GM23338 (cell line): ENCODE measurements at regions not wholly inside any gene's neighbourhood (a gene's known extent, or its start where the extent isn't known, plus 50 kb on each side); places are given as distances from the start of the nearest gene placed in this dataset.

Experiments used
- ATAC-seq: fragments of 200-7000 bp; cut with Tn5 transposase; 3 replicates; pipeline ENCODE4 v1.9.1; 2020
- DNase-seq: peaks from one replicate; pipeline ENCODE4 v3.0.0-alpha.2; 2015; ENCODE audit warnings: low spot score
- H2AFZ ChIP-seq: fragments of 200-600 bp; sonication (generic); 2 replicates; pipeline ENCODE4 v1.8.0; 2016; ENCODE audit warnings: antibody characterized with exemption, mild to moderate bottlenecking, moderate library complexity
- H3F3A ChIP-seq: fragments of 200-600 bp; sonication (generic); replicated peaks from 2 replicates; pipeline ENCODE4 v1.8.0; 2017; ENCODE audit warnings: antibody characterized with exemption, mixed run types, low read depth
- H3K27ac ChIP-seq: fragments of 200-600 bp; sonication (generic); 2 replicates; pipeline ENCODE4 v1.6.1; 2016; ENCODE audit warnings: low read depth
- H3K27me3 ChIP-seq: fragments of 200-600 bp; sonication (generic); 2 replicates; pipeline ENCODE4 v1.8.0; 2016; ENCODE audit warnings: mild to moderate bottlenecking, mixed run types, moderate library complexity; ENCODE audit not compliant: insufficient read depth
- H3K36me3 ChIP-seq: fragments of 200-600 bp; sonication (generic); 2 replicates; pipeline ENCODE4 v1.8.0; 2016; ENCODE audit warnings: mild to moderate bottlenecking; ENCODE audit not compliant: insufficient read depth
- H3K4me1 ChIP-seq: fragments of 200-600 bp; sonication (generic); 2 replicates; pipeline ENCODE4 v1.8.0; 2016; ENCODE audit warnings: mild to moderate bottlenecking, moderate library complexity; ENCODE audit not compliant: insufficient read depth
- H3K4me2 ChIP-seq: fragments of 200-600 bp; sonication (generic); 2 replicates; pipeline ENCODE4 v1.7.1; 2017; ENCODE audit warnings: mixed run types
- H3K4me3 ChIP-seq: fragments of 200-600 bp; sonication (generic); 2 replicates; pipeline ENCODE4 v1.6.1; 2016; ENCODE audit warnings: mixed run types
- H3K79me2 ChIP-seq: fragments of 200-600 bp; sonication (generic); replicated peaks from 2 replicates; pipeline ENCODE4 v1.8.0; 2017; ENCODE audit warnings: mild to moderate bottlenecking; ENCODE audit not compliant: insufficient read depth
- H3K9me2 ChIP-seq: fragments of 200-600 bp; sonication (generic); 2 replicates; pipeline ENCODE4 v1.8.0; 2017; ENCODE audit not compliant: insufficient read depth
- H4K20me1 ChIP-seq: fragments of 200-600 bp; sonication (generic); replicated peaks from 2 replicates; pipeline ENCODE4 v1.8.0; 2017; ENCODE audit warnings: mild to moderate bottlenecking; ENCODE audit not compliant: insufficient read depth
- H3K27ac Mint-ChIP-seq: 2 replicates; pipeline ENCODE4 v1.8.0; 2020; ENCODE audit warnings: inconsistent platforms, mild to moderate bottlenecking, moderate library complexity, mixed read lengths
- H3K27me3 Mint-ChIP-seq: 3 replicates; pipeline ENCODE4 v1.8.0; 2022; ENCODE audit warnings: low read depth, mild to moderate bottlenecking, moderate library complexity, mixed read lengths, inconsistent platforms; ENCODE audit not compliant: insufficient read depth, poor library complexity
- H3K36me3 Mint-ChIP-seq: 3 replicates; pipeline ENCODE4 v1.8.0; 2021; ENCODE audit warnings: low read depth, mild to moderate bottlenecking, inconsistent platforms, moderate library complexity, mixed read lengths
- H3K4me1 Mint-ChIP-seq: 3 replicates; pipeline ENCODE4 v1.8.0; 2020; ENCODE audit warnings: mild to moderate bottlenecking, inconsistent platforms, mixed read lengths
- H3K4me3 Mint-ChIP-seq: 3 replicates; pipeline ENCODE4 v1.8.0; 2021; ENCODE audit warnings: moderate library complexity, mild to moderate bottlenecking, inconsistent platforms, mixed read lengths
- H3K9me3 Mint-ChIP-seq: 3 replicates; pipeline ENCODE4 v1.8.0; 2020; ENCODE audit warnings: moderate library complexity, mild to moderate bottlenecking, inconsistent platforms, mixed read lengths
- CREB1 ChIP-seq: fragments of 250-450 bp; sonication (Bioruptor Pico); IDR thresholded peaks from 2 replicates; pipeline ENCODE4 v1.5.0; 2020; ENCODE audit warnings: low read depth, mild to moderate bottlenecking, moderate library complexity
- EZH2 ChIP-seq: fragments of 200-600 bp; sonication (generic); IDR thresholded peaks from one replicate; pipeline ENCODE4 v1.8.0; 2017; ENCODE audit warnings: antibody characterized with exemption, mild to moderate bottlenecking, low read depth; ENCODE audit not compliant: unreplicated experiment
- EZH2phosphoT487 ChIP-seq: fragments of 200-600 bp; sonication (generic); IDR thresholded peaks from one replicate; pipeline ENCODE4 v1.8.1; 2018; ENCODE audit warnings: antibody characterized with exemption; ENCODE audit not compliant: unreplicated experiment
- JUNB ChIP-seq: IDR thresholded peaks from one replicate; pipeline ENCODE4 v1.6.1; 2016; ENCODE audit warnings: antibody characterized with exemption; ENCODE audit not compliant: unreplicated experiment
- NANOG ChIP-seq: IDR thresholded peaks from 2 replicates; pipeline ENCODE4 v1.6.1; 2016; ENCODE audit warnings: antibody characterized with exemption, borderline replicate concordance
- POLR2AphosphoS5 ChIP-seq: IDR thresholded peaks from 2 replicates; pipeline ENCODE4 v1.6.1; 2016; ENCODE audit warnings: antibody characterized with exemption, low read depth
- STAT1 ChIP-seq: IDR thresholded peaks from one replicate; pipeline ENCODE4 v1.6.1; 2016; ENCODE audit warnings: antibody characterized with exemption; ENCODE audit not compliant: unreplicated experiment
- ZNF114 ChIP-seq: fragments of 250-450 bp; sonication (Bioruptor Pico); IDR thresholded peaks from 2 replicates; pipeline ENCODE4 v1.5.0; 2020; ENCODE audit warnings: mild to moderate bottlenecking, moderate library complexity
- ZNF331 ChIP-seq: fragments of 250-450 bp; sonication (Bioruptor Pico); IDR thresholded peaks from 2 replicates; pipeline ENCODE4 v1.5.0; 2020; ENCODE audit warnings: low read depth, mild to moderate bottlenecking, moderate library complexity
- TF ChIP-seq, protein P1 (sequence below): IDR thresholded peaks from one replicate; pipeline ENCODE4 v1.6.1; 2018; ENCODE audit warnings: antibody characterized with exemption; ENCODE audit not compliant: unreplicated experiment
- TF ChIP-seq, protein P2 (sequence below), 2 experiments: fragments of 200-600 bp in 1 of 2; sonication (generic) in 1 of 2; conservative IDR thresholded peaks; 2 replicates each; pipeline versions ENCODE4 v1.5.1 to v1.6.1; 2016 to 2017; ENCODE audit warnings: antibody characterized with exemption in 2 of 2, low read depth in 2 of 2, mild to moderate bottlenecking in 2 of 2, moderate library complexity in 1 of 2
- TF ChIP-seq, protein P3 (sequence below): IDR thresholded peaks from 2 replicates; pipeline ENCODE4 v1.6.1; 2016; ENCODE audit warnings: antibody characterized with exemption
- TF ChIP-seq, protein P4 (sequence below): fragments of 250-450 bp; sonication (Bioruptor Pico); IDR thresholded peaks from 2 replicates; pipeline ENCODE4 v1.5.0; 2020; ENCODE audit warnings: mild to moderate bottlenecking, moderate library complexity

DNA sequence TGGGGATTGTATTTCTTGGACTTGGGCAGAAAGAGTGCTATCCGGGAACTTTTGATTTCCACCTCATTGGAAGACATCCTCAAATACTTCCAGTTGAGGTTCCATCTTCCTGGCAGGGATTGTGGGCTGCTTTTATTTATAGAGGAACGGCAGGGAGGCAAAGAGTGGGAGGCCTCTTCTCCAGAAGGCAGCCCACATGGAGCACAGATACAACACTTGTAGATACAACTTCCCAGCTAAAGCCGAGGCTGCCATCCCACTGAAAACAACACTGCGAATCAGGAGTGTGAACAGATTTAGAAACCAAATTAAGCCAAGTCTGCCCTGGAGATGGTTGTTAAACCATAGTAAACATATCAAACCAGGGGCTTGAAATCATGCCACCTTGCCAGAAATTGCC is 212.8 kb upstream of the PPARGC1A start:
- no peak for DNase-seq
- no peak overlapping the region for H3K27ac ChIP-seq
- no peaks in the 10 kb centered on the region for H3K27me3 Mint-ChIP-seq
- no peaks in the 10 kb centered on the region for H3K36me3 Mint-ChIP-seq
- no peaks in the 10 kb centered on the region for H3K9me3 Mint-ChIP-seq
- no peaks in the 10 kb centered on the region; the same call in 1 of the 2 replicates for H3K4me1 ChIP-seq
- H3F3A ChIP-seq, result no peaks in the 10 kb centered on the region
- no peaks in the 10 kb centered on the region for H3K27me3 ChIP-seq
- no peaks in the 10 kb centered on the region for H4K20me1 ChIP-seq
- H3K36me3 ChIP-seq, result no peaks in the 10 kb centered on the region
- H3K79me2 ChIP-seq, result no peaks in the 10 kb centered on the region
- H3K4me3 Mint-ChIP-seq, result no peak overlapping the region
- H2AFZ ChIP-seq, result no peak overlapping the region
- peaks cover 6% of the 10 kb centered on the region; the same call in 2 of the 3 replicates for H3K4me1 Mint-ChIP-seq
- H3K4me2 ChIP-seq, result no peak overlapping the region
- no peaks in the 10 kb centered on the region; the same call in 1 of the 2 replicates for H3K9me2 ChIP-seq
- H3K27ac Mint-ChIP-seq, result no peak overlapping the region
- ATAC-seq, result no peak
- H3K4me3 ChIP-seq, result no peak overlapping the region
- TF ChIP-seq, protein P1, sequence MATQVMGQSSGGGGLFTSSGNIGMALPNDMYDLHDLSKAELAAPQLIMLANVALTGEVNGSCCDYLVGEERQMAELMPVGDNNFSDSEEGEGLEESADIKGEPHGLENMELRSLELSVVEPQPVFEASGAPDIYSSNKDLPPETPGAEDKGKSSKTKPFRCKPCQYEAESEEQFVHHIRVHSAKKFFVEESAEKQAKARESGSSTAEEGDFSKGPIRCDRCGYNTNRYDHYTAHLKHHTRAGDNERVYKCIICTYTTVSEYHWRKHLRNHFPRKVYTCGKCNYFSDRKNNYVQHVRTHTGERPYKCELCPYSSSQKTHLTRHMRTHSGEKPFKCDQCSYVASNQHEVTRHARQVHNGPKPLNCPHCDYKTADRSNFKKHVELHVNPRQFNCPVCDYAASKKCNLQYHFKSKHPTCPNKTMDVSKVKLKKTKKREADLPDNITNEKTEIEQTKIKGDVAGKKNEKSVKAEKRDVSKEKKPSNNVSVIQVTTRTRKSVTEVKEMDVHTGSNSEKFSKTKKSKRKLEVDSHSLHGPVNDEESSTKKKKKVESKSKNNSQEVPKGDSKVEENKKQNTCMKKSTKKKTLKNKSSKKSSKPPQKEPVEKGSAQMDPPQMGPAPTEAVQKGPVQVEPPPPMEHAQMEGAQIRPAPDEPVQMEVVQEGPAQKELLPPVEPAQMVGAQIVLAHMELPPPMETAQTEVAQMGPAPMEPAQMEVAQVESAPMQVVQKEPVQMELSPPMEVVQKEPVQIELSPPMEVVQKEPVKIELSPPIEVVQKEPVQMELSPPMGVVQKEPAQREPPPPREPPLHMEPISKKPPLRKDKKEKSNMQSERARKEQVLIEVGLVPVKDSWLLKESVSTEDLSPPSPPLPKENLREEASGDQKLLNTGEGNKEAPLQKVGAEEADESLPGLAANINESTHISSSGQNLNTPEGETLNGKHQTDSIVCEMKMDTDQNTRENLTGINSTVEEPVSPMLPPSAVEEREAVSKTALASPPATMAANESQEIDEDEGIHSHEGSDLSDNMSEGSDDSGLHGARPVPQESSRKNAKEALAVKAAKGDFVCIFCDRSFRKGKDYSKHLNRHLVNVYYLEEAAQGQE, result no peak
- TF ChIP-seq, protein P2, sequence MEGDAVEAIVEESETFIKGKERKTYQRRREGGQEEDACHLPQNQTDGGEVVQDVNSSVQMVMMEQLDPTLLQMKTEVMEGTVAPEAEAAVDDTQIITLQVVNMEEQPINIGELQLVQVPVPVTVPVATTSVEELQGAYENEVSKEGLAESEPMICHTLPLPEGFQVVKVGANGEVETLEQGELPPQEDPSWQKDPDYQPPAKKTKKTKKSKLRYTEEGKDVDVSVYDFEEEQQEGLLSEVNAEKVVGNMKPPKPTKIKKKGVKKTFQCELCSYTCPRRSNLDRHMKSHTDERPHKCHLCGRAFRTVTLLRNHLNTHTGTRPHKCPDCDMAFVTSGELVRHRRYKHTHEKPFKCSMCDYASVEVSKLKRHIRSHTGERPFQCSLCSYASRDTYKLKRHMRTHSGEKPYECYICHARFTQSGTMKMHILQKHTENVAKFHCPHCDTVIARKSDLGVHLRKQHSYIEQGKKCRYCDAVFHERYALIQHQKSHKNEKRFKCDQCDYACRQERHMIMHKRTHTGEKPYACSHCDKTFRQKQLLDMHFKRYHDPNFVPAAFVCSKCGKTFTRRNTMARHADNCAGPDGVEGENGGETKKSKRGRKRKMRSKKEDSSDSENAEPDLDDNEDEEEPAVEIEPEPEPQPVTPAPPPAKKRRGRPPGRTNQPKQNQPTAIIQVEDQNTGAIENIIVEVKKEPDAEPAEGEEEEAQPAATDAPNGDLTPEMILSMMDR (conservative IDR thresholded peaks at IDR 0.05; ENCODE audit: low read depth in 2 of 2), result no peak
- TF ChIP-seq POLR2AphosphoS5 (no peak), EZH2 (no peak), CREB1 (no peak), JUNB (no peak), NANOG (no peak), ZNF114 (CRISPR knock-in tag) (no peak), ZNF331 (CRISPR knock-in tag) (no peak), STAT1 (no peak), EZH2phosphoT487 (no peak)
- TF ChIP-seq, protein P3, sequence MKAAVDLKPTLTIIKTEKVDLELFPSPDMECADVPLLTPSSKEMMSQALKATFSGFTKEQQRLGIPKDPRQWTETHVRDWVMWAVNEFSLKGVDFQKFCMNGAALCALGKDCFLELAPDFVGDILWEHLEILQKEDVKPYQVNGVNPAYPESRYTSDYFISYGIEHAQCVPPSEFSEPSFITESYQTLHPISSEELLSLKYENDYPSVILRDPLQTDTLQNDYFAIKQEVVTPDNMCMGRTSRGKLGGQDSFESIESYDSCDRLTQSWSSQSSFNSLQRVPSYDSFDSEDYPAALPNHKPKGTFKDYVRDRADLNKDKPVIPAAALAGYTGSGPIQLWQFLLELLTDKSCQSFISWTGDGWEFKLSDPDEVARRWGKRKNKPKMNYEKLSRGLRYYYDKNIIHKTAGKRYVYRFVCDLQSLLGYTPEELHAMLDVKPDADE, result no peak
- TF ChIP-seq, protein P4, sequence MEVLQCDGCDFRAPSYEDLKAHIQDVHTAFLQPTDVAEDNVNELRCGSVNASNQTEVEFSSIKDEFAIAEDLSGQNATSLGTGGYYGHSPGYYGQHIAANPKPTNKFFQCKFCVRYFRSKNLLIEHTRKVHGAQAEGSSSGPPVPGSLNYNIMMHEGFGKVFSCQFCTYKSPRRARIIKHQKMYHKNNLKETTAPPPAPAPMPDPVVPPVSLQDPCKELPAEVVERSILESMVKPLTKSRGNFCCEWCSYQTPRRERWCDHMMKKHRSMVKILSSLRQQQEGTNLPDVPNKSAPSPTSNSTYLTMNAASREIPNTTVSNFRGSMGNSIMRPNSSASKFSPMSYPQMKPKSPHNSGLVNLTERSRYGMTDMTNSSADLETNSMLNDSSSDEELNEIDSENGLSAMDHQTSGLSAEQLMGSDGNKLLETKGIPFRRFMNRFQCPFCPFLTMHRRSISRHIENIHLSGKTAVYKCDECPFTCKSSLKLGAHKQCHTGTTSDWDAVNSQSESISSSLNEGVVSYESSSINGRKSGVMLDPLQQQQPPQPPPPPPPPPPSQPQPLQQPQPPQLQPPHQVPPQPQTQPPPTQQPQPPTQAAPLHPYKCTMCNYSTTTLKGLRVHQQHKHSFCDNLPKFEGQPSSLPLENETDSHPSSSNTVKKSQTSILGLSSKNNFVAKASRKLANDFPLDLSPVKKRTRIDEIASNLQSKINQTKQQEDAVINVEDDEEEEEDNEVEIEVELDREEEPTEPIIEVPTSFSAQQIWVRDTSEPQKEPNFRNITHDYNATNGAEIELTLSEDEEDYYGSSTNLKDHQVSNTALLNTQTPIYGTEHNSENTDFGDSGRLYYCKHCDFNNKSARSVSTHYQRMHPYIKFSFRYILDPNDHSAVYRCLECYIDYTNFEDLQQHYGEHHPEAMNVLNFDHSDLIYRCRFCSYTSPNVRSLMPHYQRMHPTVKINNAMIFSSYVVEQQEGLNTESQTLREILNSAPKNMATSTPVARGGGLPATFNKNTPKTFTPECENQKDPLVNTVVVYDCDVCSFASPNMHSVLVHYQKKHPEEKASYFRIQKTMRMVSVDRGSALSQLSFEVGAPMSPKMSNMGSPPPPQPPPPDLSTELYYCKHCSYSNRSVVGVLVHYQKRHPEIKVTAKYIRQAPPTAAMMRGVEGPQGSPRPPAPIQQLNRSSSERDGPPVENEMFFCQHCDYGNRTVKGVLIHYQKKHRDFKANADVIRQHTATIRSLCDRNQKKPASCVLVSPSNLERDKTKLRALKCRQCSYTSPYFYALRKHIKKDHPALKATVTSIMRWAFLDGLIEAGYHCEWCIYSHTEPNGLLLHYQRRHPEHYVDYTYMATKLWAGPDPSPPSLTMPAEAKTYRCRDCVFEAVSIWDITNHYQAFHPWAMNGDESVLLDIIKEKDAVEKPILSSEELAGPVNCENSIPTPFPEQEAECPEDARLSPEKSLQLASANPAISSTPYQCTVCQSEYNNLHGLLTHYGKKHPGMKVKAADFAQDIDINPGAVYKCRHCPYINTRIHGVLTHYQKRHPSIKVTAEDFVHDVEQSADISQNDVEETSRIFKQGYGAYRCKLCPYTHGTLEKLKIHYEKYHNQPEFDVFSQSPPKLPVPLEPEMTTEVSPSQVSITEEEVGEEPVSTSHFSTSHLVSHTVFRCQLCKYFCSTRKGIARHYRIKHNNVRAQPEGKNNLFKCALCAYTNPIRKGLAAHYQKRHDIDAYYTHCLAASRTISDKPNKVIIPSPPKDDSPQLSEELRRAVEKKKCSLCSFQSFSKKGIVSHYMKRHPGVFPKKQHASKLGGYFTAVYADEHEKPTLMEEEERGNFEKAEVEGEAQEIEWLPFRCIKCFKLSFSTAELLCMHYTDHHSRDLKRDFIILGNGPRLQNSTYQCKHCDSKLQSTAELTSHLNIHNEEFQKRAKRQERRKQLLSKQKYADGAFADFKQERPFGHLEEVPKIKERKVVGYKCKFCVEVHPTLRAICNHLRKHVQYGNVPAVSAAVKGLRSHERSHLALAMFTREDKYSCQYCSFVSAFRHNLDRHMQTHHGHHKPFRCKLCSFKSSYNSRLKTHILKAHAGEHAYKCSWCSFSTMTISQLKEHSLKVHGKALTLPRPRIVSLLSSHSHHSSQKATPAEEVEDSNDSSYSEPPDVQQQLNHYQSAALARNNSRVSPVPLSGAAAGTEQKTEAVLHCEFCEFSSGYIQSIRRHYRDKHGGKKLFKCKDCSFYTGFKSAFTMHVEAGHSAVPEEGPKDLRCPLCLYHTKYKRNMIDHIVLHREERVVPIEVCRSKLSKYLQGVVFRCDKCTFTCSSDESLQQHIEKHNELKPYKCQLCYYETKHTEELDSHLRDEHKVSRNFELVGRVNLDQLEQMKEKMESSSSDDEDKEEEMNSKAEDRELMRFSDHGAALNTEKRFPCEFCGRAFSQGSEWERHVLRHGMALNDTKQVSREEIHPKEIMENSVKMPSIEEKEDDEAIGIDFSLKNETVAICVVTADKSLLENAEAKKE (CRISPR knock-in tag), result no peak
